HepG2 (cell line): ENCODE measurements at regions not wholly inside any gene's neighbourhood (a gene's known extent, or its start where the extent isn't known, plus 50 kb on each side); places are given as distances from the start of the nearest gene placed in this dataset.

Source experiments
- CREB3 ChIP-seq: sonication (generic); formaldehyde crosslinking; IDR thresholded peaks from 2 replicates; pipeline ENCODE4 v1.5.0; 2020; ENCODE audit warnings: missing genetic modification reagents
- FOXC1 ChIP-seq: sonication (generic); formaldehyde crosslinking; IDR thresholded peaks from 2 replicates; pipeline ENCODE4 v1.8.0; 2022; ENCODE audit warnings: mild to moderate bottlenecking, missing genetic modification reagents, borderline replicate concordance
- HOXA9 ChIP-seq: sonication (generic); formaldehyde crosslinking; IDR thresholded peaks from 2 replicates; pipeline ENCODE4 v1.8.1; 2022; ENCODE audit warnings: missing genetic modification reagents, mild to moderate bottlenecking, moderate library complexity, borderline replicate concordance
- KDM3A ChIP-seq: IDR thresholded peaks from 2 replicates; pipeline ENCODE4 v1.6.1; 2018; ENCODE audit warnings: low read depth, missing compliant biosample characterization
- MEF2D ChIP-seq: sonication (generic); formaldehyde crosslinking; IDR thresholded peaks from 2 replicates; pipeline ENCODE4 v1.5.1; 2020; ENCODE audit warnings: mild to moderate bottlenecking, missing genetic modification reagents
- NKX3-1 ChIP-seq: sonication (generic); formaldehyde crosslinking; IDR thresholded peaks from 2 replicates; pipeline ENCODE4 v1.5.0; 2020; ENCODE audit warnings: missing genetic modification reagents
- NR2C2 ChIP-seq: sonication (generic); formaldehyde crosslinking; IDR thresholded peaks from 2 replicates; pipeline ENCODE4 v1.4.0; 2020; ENCODE audit warnings: missing genetic modification reagents, mild to moderate bottlenecking, moderate library complexity, borderline replicate concordance
- POGK ChIP-seq: sonication (generic); formaldehyde crosslinking; conservative IDR thresholded peaks from 2 replicates; pipeline ENCODE4 v1.8.0; 2022; ENCODE audit warnings: mild to moderate bottlenecking, moderate library complexity, missing genetic modification reagents
- PPARG ChIP-seq: conservative IDR thresholded peaks from 2 replicates; pipeline ENCODE4 v1.6.1; 2016; ENCODE audit warnings: missing biosample characterization, missing genetic modification reagents
- RORA ChIP-seq: sonication (generic); formaldehyde crosslinking; IDR thresholded peaks from 2 replicates; pipeline ENCODE4 v1.5.0; 2020; ENCODE audit warnings: mild to moderate bottlenecking, missing genetic modification reagents, moderate library complexity
- SIN3A ChIP-seq: IDR thresholded peaks from 2 replicates; pipeline ENCODE4 v1.6.1; 2011; ENCODE audit warnings: low read depth, mild to moderate bottlenecking, control low read depth, low read length, borderline replicate concordance
- USF2 ChIP-seq, 2 experiments: sonication (generic) in 1 of 2; formaldehyde crosslinking in 1 of 2; IDR thresholded peaks; 2 replicates each; pipeline versions ENCODE4 v1.5.1 to v1.6.1; 2011 to 2020; ENCODE audit warnings: borderline replicate concordance in 1 of 2, low read depth in 1 of 2, low read length in 1 of 2, mild to moderate bottlenecking in 1 of 2, missing genetic modification reagents in 1 of 2, moderate library complexity in 1 of 2
- ZFAT ChIP-seq: sonication (generic); formaldehyde crosslinking; conservative IDR thresholded peaks from 2 replicates; pipeline ENCODE4 v1.8.1; 2023; ENCODE audit warnings: missing genetic modification reagents, inconsistent platforms
- ZNF264 ChIP-seq: sonication (generic); formaldehyde crosslinking; IDR thresholded peaks from 2 replicates; pipeline ENCODE4 v1.4.0; 2020; ENCODE audit warnings: missing genetic modification reagents
- ZNF749 ChIP-seq: sonication (generic); formaldehyde crosslinking; IDR thresholded peaks from 2 replicates; pipeline ENCODE4 v1.8.0; 2022; ENCODE audit warnings: mild to moderate bottlenecking, missing genetic modification reagents, moderate library complexity, borderline replicate concordance
- ZNF777 ChIP-seq: sonication (generic); formaldehyde crosslinking; IDR thresholded peaks from 2 replicates; pipeline ENCODE4 v1.4.0; 2020; ENCODE audit warnings: missing genetic modification reagents
- TF ChIP-seq, protein P1 (sequence below): sonication (generic); formaldehyde crosslinking; IDR thresholded peaks from one replicate; pipeline ENCODE4 v1.5.1; 2020; ENCODE audit warnings: mild to moderate bottlenecking, missing genetic modification reagents; ENCODE audit errors: not compliant biosample characterization

- TF ChIP-seq USF2 (IDR thresholded peaks at IDR 0.05; ENCODE audit: low read depth, low read length) (no peak), USF2 (CRISPR knock-in tag; IDR thresholded peaks at IDR 0.05; ENCODE audit: borderline replicate concordance) (no peak), HOXA9 (CRISPR knock-in tag) (no peak), ZFAT (CRISPR knock-in tag) (no peak), FOXC1 (CRISPR knock-in tag) (no peak), SIN3A (no peak), ZNF777 (CRISPR knock-in tag) (no peak), ZNF264 (CRISPR knock-in tag) (peak; percentile 74; the same call in 1 of the 2 replicates), PPARG (peak; percentile 91), NR2C2 (CRISPR knock-in tag) (peak; percentile 30; the same call in 1 of the 2 replicates), MEF2D (CRISPR knock-in tag) (no peak), CREB3 (CRISPR knock-in tag) (no peak), RORA (no peak), KDM3A (CRISPR knock-in tag) (peak; percentile 50; the same call in 1 of the 2 replicates), ZNF749 (CRISPR knock-in tag) (no peak), POGK (CRISPR knock-in tag) (no peak), NKX3-1 (CRISPR knock-in tag) (no peak)
- TF ChIP-seq, protein P1, sequence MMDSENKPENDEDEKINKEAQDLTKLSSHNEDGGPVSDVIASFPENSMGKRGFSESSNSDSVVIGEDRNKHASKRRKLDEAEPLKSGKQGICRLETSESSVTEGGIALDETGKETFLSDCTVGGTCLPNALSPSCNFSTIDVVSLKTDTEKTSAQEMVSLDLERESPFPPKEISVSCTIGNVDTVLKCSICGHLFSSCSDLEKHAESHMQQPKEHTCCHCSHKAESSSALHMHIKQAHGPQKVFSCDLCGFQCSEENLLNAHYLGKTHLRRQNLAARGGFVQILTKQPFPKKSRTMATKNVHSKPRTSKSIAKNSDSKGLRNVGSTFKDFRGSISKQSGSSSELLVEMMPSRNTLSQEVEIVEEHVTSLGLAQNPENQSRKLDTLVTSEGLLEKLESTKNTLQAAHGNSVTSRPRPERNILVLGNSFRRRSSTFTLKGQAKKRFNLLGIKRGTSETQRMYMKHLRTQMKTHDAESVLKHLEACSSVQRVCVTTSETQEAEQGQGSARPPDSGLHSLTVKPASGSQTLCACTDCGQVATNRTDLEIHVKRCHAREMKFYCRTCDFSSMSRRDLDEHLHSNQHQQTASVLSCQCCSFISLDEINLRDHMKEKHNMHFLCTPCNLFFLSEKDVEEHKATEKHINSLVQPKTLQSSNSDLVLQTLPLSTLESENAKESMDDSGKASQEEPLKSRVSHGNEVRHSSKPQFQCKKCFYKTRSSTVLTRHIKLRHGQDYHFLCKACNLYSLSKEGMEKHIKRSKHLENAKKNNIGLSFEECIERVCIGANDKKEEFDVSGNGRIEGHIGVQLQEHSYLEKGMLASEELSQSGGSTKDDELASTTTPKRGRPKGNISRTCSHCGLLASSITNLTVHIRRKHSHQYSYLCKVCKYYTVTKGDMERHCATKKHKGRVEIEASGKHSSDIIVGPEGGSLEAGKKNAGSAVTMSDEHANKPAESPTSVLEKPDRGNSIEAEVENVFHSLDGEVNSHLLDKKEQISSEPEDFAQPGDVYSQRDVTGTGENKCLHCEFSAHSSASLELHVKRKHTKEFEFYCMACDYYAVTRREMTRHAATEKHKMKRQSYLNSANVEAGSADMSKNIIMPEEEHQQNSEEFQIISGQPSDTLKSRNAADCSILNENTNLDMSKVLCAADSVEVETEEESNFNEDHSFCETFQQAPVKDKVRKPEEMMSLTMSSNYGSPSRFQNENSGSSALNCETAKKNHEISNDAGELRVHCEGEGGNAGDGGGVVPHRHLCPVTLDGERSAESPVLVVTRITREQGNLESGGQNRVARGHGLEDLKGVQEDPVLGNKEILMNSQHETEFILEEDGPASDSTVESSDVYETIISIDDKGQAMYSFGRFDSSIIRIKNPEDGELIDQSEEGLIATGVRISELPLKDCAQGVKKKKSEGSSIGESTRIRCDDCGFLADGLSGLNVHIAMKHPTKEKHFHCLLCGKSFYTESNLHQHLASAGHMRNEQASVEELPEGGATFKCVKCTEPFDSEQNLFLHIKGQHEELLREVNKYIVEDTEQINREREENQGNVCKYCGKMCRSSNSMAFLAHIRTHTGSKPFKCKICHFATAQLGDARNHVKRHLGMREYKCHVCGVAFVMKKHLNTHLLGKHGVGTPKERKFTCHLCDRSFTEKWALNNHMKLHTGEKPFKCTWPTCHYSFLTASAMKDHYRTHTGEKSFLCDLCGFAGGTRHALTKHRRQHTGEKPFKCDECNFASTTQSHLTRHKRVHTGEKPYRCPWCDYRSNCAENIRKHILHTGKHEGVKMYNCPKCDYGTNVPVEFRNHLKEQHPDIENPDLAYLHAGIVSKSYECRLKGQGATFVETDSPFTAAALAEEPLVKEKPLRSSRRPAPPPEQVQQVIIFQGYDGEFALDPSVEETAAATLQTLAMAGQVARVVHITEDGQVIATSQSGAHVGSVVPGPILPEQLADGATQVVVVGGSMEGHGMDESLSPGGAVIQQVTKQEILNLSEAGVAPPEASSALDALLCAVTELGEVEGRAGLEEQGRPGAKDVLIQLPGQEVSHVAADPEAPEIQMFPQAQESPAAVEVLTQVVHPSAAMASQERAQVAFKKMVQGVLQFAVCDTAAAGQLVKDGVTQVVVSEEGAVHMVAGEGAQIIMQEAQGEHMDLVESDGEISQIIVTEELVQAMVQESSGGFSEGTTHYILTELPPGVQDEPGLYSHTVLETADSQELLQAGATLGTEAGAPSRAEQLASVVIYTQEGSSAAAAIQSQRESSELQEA (CRISPR knock-in tag) = no peak
Measured at GRCh38 chr5:88128813-88129212, 139.8 kb downstream of the TMEM161B start (continued).
